ENCODE measurements at regions not wholly inside any gene's neighbourhood (a gene's known extent, or its start where the extent isn't known, plus 50 kb on each side); places are given as distances from the start of the nearest gene placed in this dataset.
A peak's percentile ranks its signal among the peaks of the same experiment; 100 is the strongest.
"Not testable (repeated sequence)": the region's sequence is repeated elsewhere in the genome, so short reads cannot be mapped to it uniquely, and the experiment has no call there.

GRCh38 chr6:95660544-95660943 is 83.2 kb downstream of the MANEA start:
- no peak for DNase-seq (ENCODE audit: low read depth, low spot score)
- no peak overlapping the region for H3K4me3 ChIP-seq (ENCODE audit: low read length)

DNA sequence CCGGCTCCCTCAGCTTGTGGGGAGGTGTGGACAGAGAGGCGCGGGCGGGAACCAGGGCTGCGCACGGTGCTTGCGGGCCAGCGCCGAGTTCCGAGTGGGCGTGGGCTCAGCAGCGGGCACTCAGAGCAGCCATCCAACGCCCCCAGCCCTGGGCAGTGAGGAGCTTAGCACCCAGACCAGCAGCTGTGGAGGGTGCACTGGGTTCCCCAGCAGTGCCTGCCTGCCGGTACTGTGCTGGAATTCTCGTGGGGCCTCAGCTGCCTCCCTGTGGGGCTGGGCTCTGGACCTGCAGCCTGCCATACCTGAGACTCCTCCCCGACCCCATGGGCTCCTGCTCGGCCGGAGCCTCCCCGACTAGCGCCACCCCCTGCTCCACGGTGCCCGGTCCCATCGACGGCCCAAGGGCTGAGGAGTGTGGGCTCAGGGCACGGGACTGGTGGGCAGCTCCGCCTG is 92.7 kb downstream of the MANEA start:
- DNase-seq (ENCODE audit: low read depth, low spot score): no peak
- H3K4me3 ChIP-seq (ENCODE audit: low read length): no peak overlapping the region

DNA sequence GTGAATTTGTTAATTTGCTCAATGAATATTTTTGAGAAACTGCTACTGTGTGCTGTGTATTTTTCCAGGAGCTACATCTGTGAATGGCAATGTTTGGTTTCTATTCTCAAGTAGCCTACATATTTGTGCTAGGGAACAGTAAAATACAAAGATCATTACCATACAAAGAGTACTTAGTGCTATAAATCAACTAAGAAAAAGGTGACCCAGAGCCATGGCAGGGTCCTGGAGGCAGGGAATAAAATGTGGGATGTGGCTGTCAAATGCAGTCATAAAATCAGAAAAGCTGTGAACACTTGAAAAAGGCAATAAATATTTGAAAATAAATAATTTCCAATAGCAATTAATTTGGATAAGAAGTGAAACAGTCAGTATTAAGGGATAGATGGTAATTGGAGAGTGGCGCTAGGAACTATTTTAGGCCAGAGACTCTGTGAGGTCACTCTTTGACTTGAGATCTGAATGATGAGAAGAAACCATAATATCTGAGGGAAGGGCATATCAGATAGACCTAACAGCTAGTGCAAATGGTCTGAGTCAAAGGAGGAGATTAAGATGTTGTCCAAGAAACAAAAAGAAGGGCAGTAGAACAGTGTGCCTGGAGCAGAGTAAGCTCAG is 98.8 kb downstream of the MANEA start:
- DNase-seq (ENCODE audit: low read depth, low spot score): no peak

DNA sequence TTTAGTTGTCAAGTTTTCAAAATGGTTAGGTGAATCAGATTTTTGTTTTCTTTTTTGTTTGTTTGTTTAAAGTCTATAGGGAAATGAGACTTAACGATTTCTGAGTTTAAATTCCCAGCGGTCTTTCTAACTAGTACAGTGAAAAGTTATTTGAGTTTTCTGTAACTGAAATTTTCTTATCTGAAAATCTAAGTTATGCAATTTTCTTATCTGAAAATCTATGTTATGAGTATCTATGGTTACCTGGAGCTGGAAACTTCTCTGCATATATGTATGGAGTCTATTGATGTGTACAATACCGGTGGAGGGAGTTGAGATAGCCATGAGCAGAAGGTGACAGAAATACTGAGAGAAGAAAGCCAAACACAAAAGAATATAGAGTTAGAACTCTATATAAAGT is 102.6 kb downstream of the MANEA start:
- H3K4me3 ChIP-seq (ENCODE audit: low read length): no peak overlapping the region
- DNase-seq (ENCODE audit: low read depth, low spot score): no peak

More for the DNA sequence above, 98.8 kb downstream of the MANEA start:
- H3K4me3 ChIP-seq (ENCODE audit: low read length): no peak overlapping the region

GRCh38 chr6:95681736-95682135 is 104.4 kb downstream of the MANEA start:
- no peak for DNase-seq (ENCODE audit: low read depth, low spot score)
- H3K4me3 ChIP-seq (ENCODE audit: low read length): no peak overlapping the region

DNA sequence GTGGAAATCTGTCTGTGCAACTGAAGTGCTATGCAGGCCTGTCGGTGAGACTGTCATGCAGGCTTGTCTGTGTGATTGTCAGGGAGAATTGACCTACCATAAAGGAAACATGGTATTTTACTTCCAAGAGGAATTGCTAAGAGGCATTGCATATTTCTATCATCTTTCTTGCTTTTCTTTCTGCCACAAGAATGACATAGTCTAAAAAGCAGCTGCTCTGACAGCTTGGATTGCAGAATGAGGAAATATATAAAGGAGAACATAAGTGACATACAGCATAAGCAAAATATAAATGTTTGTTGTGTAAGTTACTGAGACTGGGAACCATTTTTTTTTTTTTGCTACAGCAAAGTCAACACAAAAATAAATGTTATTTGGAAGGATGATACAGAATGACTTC is 105.1 kb downstream of the MANEA start:
- DNase-seq (ENCODE audit: low read depth, low spot score): no peak
- H3K4me3 ChIP-seq (ENCODE audit: low read length): no peak overlapping the region

- no peak for DNase-seq (ENCODE audit: low read depth, low spot score)
- no peak overlapping the region for H3K4me3 ChIP-seq (ENCODE audit: low read length)
Measured at GRCh38 chr6:95685822-95686221, 108.5 kb downstream of the MANEA start.

GRCh38 chr6:95686272-95686671 is 108.9 kb downstream of the MANEA start:
- H3K4me3 ChIP-seq (ENCODE audit: low read length): no peak overlapping the region
- DNase-seq (ENCODE audit: low read depth, low spot score): no peak

DNA sequence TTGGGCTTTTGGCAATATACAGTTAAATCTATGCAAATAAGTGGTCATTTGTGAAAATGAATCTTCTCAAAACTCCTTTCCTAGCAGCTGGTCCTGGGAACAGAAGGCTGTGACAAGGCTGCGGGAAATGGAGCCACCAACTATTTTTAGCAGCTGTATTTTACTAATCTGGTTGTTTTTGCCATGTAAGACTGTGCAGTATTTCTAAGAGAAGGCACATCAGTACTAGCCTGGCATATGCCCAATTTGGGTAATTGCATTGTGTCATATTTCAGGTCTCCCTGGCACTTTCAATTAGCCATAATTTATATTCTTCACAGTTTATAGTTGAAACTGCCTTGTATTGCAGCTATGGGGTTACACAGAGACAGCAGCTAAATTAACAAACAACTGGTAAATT is 109.6 kb downstream of the MANEA start:
- no peak overlapping the region for H3K4me3 ChIP-seq (ENCODE audit: low read length)
- no peak for DNase-seq (ENCODE audit: low read depth, low spot score)

DNA sequence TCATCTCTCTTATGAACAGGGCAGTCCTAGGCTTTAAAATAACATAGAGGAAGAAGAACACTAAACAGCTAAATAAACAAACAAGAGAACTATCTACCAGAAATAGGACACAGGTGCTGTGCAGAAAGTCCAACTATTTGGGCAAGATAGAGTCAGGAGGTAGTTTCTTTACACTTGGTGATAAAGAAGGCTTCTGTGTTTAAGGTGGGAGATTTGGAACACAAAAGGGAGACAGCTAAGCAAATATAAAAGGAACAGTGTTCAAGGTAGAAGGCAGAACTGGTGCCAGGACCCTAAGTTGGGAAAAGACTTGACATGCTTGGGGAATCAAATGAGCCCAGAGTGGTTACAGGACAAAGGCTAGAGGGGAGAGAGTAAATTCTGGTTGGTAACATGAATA is 110.5 kb downstream of the MANEA start:
- DNase-seq (ENCODE audit: low read depth, low spot score): no peak
- H3K4me3 ChIP-seq (ENCODE audit: low read length): no peak overlapping the region

DNA sequence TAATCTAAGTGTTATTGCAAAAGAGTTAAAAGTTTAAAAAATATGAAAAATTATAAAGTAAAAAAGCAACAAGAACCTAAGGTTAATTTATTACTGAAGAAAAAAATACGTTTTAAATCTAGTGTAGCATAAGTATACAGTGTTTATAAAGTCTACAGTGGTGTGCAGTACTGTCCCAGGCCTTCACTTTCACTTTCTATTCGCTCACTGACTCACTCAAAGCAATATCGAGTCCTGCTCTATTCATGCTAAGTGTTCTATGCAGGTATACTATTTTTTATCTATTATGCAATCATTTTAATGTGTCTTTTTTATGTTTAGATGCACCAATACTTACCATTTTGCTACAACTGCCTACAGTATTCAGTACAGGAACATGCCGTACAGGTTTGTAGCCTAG is 113.0 kb downstream of the MANEA start:
- peak; percentile 1 for DNase-seq (ENCODE audit: low read depth, low spot score)
- H3K4me3 ChIP-seq (ENCODE audit: low read length): no peak overlapping the region

GRCh38 chr6:95693108-95693507 is 115.8 kb downstream of the MANEA start:
- H3K4me3 ChIP-seq (ENCODE audit: low read length): no peak overlapping the region
- DNase-seq (ENCODE audit: low read depth, low spot score): peak; percentile 2

DNA sequence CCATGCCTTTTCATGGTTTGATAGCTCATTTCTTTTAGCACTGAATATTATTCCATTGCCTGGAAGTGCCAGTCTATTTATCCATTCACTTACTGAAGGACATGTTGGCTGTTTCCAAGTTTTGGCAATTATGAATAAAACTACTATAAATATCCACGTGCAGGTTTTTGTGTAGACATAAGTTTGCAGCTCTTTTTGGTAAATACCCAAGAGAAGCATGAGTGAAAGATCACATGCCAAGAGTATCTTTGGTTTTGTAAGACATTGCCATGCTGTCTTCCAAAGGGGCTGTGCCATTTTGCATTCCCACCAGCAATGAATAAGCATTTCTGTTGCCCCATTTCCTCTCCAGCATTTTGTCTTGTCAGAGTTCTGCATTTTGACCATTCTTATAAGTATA is 120.9 kb downstream of the MANEA start:
- no peak overlapping the region for H3K4me3 ChIP-seq (ENCODE audit: low read length)
- no peak for DNase-seq (ENCODE audit: low read depth, low spot score)

- DNase-seq (ENCODE audit: low read depth, low spot score): no peak
- H3K4me3 ChIP-seq (ENCODE audit: low read length): no peak overlapping the region
Measured at GRCh38 chr6:95723638-95724037, 146.3 kb downstream of the MANEA start.

- no peak overlapping the region for H3K4me3 ChIP-seq (ENCODE audit: low read length)
- no peak for DNase-seq (ENCODE audit: low read depth, low spot score)
Measured at GRCh38 chr6:95725344-95725743, 148.0 kb downstream of the MANEA start.

- H3K4me3 ChIP-seq (ENCODE audit: low read length): no peak overlapping the region
- no peak for DNase-seq (ENCODE audit: low read depth, low spot score)
Measured at GRCh38 chr6:95740157-95740556, 162.8 kb downstream of the MANEA start.

- no peak overlapping the region for H3K4me3 ChIP-seq (ENCODE audit: low read length)
- no peak for DNase-seq (ENCODE audit: low read depth, low spot score)
Measured at GRCh38 chr6:95741045-95741444, 163.7 kb downstream of the MANEA start.

DNA sequence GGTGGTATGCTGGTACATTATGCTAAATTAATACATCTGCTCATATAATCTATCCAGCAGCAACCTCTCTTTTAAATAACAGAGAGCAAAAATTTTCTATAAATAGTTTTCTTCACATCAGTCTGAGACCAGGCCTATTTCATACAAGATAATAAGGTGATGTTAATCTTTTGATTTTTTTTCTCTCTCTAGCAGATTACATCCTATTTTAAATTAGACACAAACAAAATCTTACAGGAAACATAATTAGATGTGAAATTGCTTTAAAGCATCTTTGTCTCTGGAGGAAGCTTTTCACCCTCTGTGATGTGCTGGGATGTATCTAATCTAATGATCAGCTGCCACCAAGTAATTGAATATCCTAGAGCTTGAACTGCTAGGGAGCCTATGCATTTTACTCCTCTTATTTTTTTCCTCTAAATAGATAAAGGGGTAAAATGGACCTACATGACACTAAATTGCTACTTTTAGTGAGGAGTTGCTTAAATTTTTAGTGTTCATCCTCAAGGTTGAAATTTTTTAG is 165.5 kb downstream of the MANEA start:
- DNase-seq (ENCODE audit: low read depth, low spot score): no peak
- H3K4me3 ChIP-seq (ENCODE audit: low read length): no peak overlapping the region

GRCh38 chr6:95743591-95743990 is 166.3 kb downstream of the MANEA start:
- no peak for DNase-seq (ENCODE audit: low read depth, low spot score)
- no peak overlapping the region for H3K4me3 ChIP-seq (ENCODE audit: low read length)

- not testable (repeated sequence) for H3K4me3 ChIP-seq (ENCODE audit: low read length)
Measured at GRCh38 chr6:95758236-95759069, 181.1 kb downstream of the MANEA start.

More at GRCh38 chr6:95758236-95759069, 181.1 kb downstream of the MANEA start:
- not testable (repeated sequence) for DNase-seq (ENCODE audit: low read depth, low spot score)
